Esophagus squamous epithelium (tissue), 4 donors: ENCODE measurements at regions not wholly inside any gene's neighbourhood (a gene's known extent, or its start where the extent isn't known, plus 50 kb on each side); places are given as distances from the start of the nearest gene placed in this dataset.

Source experiments
- CTCF ChIP-seq, 6 experiments: fragments of 450-650 bp in 4 of 6; fragments of 200-600 bp in 2 of 6; sonication (generic) in 2 of 6; IDR thresholded peaks; one replicate each; pipeline ENCODE4 v1.5.1; 2016 to 2019; ENCODE audit warnings: antibody characterized with exemption in 6 of 6, mild to moderate bottlenecking in 4 of 6, moderate library complexity in 4 of 6
- POLR2A ChIP-seq, 4 donors: fragments of 450-650 bp; IDR thresholded peaks; one replicate each; pipeline ENCODE4 v1.6.1; 2017; ENCODE audit warnings: antibody characterized with exemption in 4 of 4, mild to moderate bottlenecking in 4 of 4, moderate library complexity in 3 of 4

GRCh38 chrX:129099207-129099606 lies 424.1 kb downstream of the SMARCA1 start:
- TF ChIP-seq POLR2A (IDR thresholded peaks at IDR 0.05): no peak
- TF ChIP-seq CTCF (IDR thresholded peaks at IDR 0.05): no peak
